ENCODE measurements at regions not wholly inside any gene's neighbourhood (a gene's known extent, or its start where the extent isn't known, plus 50 kb on each side); places are given as distances from the start of the nearest gene placed in this dataset.

DNA sequence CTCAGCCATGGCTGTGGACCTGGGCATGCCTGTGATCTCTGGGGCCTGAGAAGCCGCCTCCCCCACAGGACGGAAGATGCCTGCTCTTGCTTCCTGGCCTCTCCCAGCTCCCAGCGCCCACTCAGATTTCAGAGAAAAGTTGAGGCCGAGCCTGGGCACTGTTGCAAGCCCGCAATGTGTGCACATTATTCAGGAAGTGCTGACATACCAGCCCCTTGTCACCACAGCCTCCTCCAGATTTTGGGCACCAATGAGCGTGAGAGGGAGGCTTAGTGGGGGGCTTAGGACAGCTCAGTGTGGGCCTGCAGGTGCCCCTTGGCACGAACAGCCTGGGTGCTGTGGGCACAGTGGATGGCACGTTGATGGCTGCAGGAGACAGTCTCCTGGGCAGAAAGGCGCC is 1400.9 kb upstream of the ALCAM start:
- no peak for DNase-seq
- Mint-ChIP-seq H3K27ac (no peak overlapping the region), H3K36me3 (no peaks in the 10 kb centered on the region), H3K4me1 (no peaks in the 10 kb centered on the region), H3K27me3 (no peaks in the 10 kb centered on the region), H3K9me3 (peaks cover 0 to 10% (median 0%) of the 10 kb centered on the region in 9 donors), H3K4me3 (no peak overlapping the region)
- POLR2A ChIA-PET = no interaction called here
- ATAC-seq = no peak

DNA sequence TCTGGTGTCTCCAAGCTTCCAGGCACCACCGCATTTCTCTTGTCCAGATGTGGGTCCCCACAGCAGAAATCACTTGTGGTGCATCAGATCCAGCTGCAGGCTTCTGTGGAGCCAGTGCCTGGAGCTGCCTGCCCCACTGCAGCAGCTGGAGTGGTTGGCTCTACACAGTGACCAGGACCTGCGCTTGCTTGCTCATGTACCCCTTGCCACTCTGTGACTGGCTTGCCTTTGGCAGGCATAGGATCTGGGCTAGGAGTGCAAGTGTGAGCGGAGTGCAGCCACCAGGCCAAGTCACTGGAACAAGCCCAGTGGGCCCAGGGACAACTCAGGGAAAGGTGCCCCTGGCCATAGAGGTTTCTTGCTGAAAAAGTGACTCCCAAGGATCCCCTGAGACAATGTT is 1400.0 kb upstream of the ALCAM start:
- H3K27ac Mint-ChIP-seq = no peak overlapping the region
- no peak for DNase-seq

DNA sequence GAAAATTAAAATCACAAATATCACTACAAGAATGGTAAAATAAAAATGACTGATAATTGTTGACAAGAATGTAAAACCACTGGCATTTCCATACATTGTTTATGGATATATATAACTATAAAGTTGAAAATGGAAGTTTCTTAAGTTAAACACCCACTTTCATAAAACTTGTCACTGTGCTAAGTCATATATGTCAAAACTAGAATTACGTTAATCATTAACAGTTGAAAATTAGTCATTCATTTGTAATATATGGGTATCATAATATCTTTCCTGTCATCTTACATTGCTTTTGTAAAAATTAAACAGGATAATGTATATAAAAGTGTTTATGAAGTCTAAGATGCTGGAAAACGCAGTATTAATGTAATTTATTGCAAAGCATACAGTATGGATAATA is 1398.6 kb upstream of the ALCAM start:
- Mint-ChIP-seq H3K27ac (no peak overlapping the region), H3K27me3 (no peaks in the 10 kb centered on the region), H3K36me3 (no peaks in the 10 kb centered on the region), H3K4me1 (no peaks in the 10 kb centered on the region), H3K4me3 (no peak overlapping the region), H3K9me3 (peaks cover 0 to 12% (median 0%) of the 10 kb centered on the region in 9 donors)
- ATAC-seq (no peak), DNase-seq (no peak)
- POLR2A ChIA-PET = no interaction called here

More for the DNA sequence above, 1400.0 kb upstream of the ALCAM start:
- Mint-ChIP-seq H3K36me3 (no peaks in the 10 kb centered on the region), H3K27me3 (no peaks in the 10 kb centered on the region), H3K9me3 (peaks cover 0 to 10% (median 0%) of the 10 kb centered on the region in 9 donors), H3K4me1 (no peaks in the 10 kb centered on the region), H3K4me3 (no peak overlapping the region)
- POLR2A ChIA-PET = no interaction called here
- ATAC-seq = no peak

DNA sequence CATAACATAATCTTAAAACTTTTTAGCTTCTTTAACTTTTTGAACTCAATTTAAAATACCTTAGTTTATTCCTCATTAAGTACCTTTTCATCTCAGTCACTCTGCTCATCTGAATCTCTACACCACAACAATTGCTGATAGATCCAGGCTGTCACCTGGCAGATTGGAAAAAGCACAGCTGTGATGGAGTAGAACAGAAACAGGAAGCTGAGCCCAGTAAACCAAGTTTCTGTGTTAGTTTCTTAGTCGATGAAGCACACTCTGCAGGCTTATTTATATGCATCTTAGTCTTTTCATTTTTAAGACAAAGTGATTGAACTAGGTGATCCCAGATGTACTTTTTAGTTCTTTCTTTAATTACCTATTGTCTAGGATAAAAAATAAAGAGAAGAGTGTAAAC is 1398.0 kb upstream of the ALCAM start:
- Mint-ChIP-seq H3K4me3 (no peak overlapping the region), H3K27ac (no peak overlapping the region), H3K36me3 (no peaks in the 10 kb centered on the region), H3K27me3 (no peaks in the 10 kb centered on the region), H3K9me3 (peaks cover 0 to 12% (median 0%) of the 10 kb centered on the region in 9 donors), H3K4me1 (no peaks in the 10 kb centered on the region)
- ATAC-seq (no peak), DNase-seq (no peak)
- POLR2A ChIA-PET = no interaction called here

DNA sequence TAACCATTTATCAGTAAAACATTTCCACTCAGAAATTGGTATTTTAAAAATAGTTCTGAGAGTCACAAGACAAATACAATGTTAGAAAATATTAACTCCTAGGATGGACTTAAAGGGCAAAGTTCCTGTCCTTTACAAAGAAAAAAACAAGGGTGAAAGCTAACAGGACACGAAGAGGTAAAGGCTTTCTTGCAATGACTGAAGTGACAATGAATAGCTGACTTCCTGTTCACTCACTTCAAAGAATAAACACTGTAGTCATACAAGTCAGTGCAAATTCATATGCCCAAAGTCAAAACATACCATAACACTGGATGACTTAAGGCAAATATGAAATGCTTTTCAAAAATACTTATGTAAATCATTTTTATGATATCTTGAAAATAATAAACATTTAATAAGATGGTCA is 1389.8 kb upstream of the ALCAM start:
- ATAC-seq (no peak), DNase-seq (no peak)
- Mint-ChIP-seq H3K4me3 (no peak overlapping the region), H3K27ac (no peak overlapping the region), H3K4me1 (no peaks in the 10 kb centered on the region), H3K9me3 (peaks cover 0 to 8% (median 3%) of the 10 kb centered on the region in 9 donors), H3K36me3 (no peaks in the 10 kb centered on the region), H3K27me3 (no peaks in the 10 kb centered on the region)
- POLR2A ChIA-PET = no interaction called here

DNA sequence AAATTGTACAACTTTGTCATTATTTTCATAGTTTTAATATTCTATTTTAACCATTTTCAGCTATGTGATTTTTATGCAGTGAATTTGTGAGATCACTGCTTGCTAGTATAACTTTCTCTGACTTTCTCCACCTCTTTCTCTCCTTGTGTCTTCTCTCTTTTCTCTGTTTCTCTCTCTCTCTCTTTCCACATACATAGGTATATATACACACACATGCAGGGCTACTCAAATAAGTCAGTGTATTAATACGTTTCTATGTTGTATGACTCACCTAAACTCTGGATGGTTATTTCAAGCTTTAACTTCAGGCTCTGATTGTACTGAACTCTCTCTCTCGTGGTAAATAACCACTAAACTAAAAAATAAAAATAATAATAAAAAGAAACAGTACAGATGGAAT is 1389.3 kb upstream of the ALCAM start:
- H3K9me3 Mint-ChIP-seq = peaks cover 0 to 8% (median 2%) of the 10 kb centered on the region in 9 donors
- H3K4me3 Mint-ChIP-seq = no peak overlapping the region
- no peak for DNase-seq
- no peaks in the 10 kb centered on the region for H3K27me3 Mint-ChIP-seq
- H3K36me3 Mint-ChIP-seq = no peaks in the 10 kb centered on the region
- H3K4me1 Mint-ChIP-seq = no peaks in the 10 kb centered on the region
- POLR2A ChIA-PET = interaction anchor here (0.5 kb wide), 1 partner anchor 22 kb away, joined by 4 read pairs; no protein-coding TSS in a partner anchor
- ATAC-seq = no peak
- H3K27ac Mint-ChIP-seq = no peak overlapping the region

DNA sequence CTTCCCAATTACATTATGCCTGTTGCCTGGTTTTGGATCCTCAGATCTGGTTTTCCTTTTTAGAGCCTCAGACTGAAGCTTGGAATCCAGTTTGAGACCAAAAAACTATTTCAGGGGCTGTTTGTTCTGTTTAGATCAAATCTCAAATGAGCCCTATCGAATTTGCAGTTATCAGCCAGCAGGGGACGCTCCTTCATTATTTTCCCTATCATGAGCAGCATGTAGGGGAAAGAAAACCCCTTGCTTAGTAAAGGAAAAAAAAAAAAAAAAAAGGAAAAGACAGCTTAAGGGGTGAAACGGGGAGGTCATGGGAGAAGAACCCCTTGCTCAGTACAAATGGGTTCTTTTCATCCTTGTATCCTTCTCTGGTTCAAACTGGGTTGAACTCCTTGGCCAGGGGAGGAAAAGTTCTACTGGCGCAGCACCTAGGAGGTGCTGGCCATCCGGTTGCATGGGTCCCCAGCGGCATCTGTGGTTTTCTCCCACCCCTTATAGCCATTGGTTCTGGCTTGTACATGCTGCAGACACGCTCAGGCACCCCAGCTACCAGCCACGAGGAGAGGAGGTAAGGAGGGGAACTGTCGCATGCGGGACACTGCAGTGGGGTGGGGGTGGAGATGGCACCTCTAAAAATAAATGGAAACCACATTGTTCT is 1375.1 kb upstream of the ALCAM start:
- no peak for ATAC-seq

DNA sequence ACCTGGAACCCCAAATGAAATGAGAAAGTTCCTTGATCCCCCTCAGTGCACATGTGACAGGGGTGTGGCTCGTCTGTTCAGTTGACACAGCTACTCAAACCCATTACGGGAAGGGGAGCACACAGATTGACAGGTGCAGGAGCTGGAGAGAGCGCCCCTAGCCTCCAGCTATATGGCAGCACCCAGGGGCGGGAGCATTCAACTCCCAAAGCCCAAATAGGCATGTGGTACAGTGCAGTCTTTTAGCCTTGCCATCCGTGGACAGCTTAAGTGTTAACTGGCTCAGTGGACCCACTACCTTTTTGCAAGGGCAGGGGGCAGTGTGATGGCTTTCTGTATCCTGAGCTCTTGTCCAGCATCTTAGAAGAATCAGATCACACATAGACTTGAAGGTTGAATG is 1374.2 kb upstream of the ALCAM start:
- no peak for DNase-seq
- H3K4me3 Mint-ChIP-seq = no peak overlapping the region
- H3K36me3 Mint-ChIP-seq = no peaks in the 10 kb centered on the region
- no peak overlapping the region for H3K27ac Mint-ChIP-seq
- POLR2A ChIA-PET = no interaction called here
- no peaks in the 10 kb centered on the region for H3K4me1 Mint-ChIP-seq
- no peaks in the 10 kb centered on the region for H3K27me3 Mint-ChIP-seq
- no peak for ATAC-seq
- peaks cover 0 to 8% (median 0%) of the 10 kb centered on the region in 9 donors for H3K9me3 Mint-ChIP-seq

More for the DNA sequence above, 1375.1 kb upstream of the ALCAM start:
- POLR2A ChIA-PET = no interaction called here
- Mint-ChIP-seq H3K4me3 (no peak overlapping the region), H3K36me3 (no peaks in the 10 kb centered on the region), H3K4me1 (no peaks in the 10 kb centered on the region), H3K27ac (no peak overlapping the region), H3K9me3 (peaks cover 0 to 8% (median 0%) of the 10 kb centered on the region in 9 donors), H3K27me3 (no peaks in the 10 kb centered on the region)
- DNase-seq = no peak

DNA sequence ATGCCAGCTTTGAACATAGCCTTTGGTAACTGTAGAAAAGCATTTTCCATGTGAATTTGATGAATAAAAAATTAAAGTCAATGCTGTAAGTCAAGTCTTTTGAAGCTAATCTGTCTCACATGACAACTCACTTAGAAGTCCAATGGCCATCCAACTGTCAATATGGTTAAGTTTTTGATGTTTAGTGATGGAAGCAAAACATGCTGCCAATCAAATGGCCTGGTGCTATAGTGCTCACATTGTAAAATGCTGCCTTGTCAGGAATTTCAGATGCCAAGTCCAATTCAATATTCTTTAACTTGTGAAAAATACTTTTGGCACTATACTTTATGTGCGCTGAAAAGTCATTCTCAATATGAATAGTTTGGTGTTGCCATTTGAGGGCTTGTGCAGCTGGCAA is 1361.8 kb upstream of the ALCAM start:
- Mint-ChIP-seq H3K4me3 (no peak overlapping the region), H3K27ac (no peak overlapping the region), H3K9me3 (peaks cover 0 to 3% (median 0%) of the 10 kb centered on the region in 9 donors), H3K27me3 (no peaks in the 10 kb centered on the region), H3K4me1 (no peaks in the 10 kb centered on the region), H3K36me3 (no peaks in the 10 kb centered on the region)
- DNase-seq (no peak), ATAC-seq (no peak)
- POLR2A ChIA-PET = no interaction called here

DNA sequence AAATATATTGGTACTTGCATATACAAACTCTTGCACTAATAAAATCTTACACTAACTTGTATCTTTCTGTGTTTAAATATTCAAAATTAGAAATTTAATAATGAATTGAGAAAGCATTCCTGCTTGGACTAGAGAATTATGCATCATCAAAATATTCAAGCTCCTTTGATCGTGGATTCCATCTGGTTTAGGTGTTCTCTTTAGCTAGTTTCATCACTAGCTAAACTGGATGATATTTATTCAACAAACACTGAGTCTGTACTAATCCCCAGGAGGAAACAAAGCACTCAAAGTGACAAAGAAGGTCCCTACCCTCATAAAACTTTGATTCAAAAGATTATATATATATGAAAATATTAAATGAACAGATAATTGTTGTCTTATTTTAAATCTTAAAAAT is 1360.9 kb upstream of the ALCAM start:
- ATAC-seq (no peak), DNase-seq (no peak)
- H3K27me3 Mint-ChIP-seq = no peaks in the 10 kb centered on the region
- POLR2A ChIA-PET = no interaction called here
- H3K4me3 Mint-ChIP-seq = no peak overlapping the region
- peaks cover 0 to 3% (median 0%) of the 10 kb centered on the region in 9 donors for H3K9me3 Mint-ChIP-seq
- no peak overlapping the region for H3K27ac Mint-ChIP-seq
- no peaks in the 10 kb centered on the region for H3K36me3 Mint-ChIP-seq
- no peaks in the 10 kb centered on the region for H3K4me1 Mint-ChIP-seq

DNA sequence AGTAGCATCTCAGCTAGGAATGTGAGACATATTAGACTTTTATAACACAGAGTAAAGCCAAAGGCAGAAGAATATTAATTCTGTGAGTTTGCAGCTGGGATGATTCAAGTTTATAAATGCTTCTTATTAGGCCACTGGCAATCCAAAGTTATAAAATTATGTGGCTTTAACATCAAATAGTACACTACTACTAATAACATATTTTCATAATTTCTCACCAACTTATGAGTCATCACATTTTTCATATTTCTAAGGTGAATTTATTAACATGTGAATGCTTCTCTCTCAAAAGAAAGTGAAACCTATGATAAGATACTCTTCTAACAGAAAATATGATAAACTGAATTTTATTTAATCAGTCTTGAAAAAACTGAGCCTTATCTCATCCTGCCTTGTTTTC is 1348.2 kb upstream of the ALCAM start:
- Mint-ChIP-seq H3K4me1 (no peaks in the 10 kb centered on the region), H3K27ac (no peak overlapping the region), H3K4me3 (no peak overlapping the region), H3K27me3 (no peaks in the 10 kb centered on the region), H3K36me3 (no peaks in the 10 kb centered on the region), H3K9me3 (peaks cover 3 to 51% (median 14%) of the 10 kb centered on the region in 9 donors)
- no peak for DNase-seq
- no peak for ATAC-seq
- POLR2A ChIA-PET = no interaction called here

DNA sequence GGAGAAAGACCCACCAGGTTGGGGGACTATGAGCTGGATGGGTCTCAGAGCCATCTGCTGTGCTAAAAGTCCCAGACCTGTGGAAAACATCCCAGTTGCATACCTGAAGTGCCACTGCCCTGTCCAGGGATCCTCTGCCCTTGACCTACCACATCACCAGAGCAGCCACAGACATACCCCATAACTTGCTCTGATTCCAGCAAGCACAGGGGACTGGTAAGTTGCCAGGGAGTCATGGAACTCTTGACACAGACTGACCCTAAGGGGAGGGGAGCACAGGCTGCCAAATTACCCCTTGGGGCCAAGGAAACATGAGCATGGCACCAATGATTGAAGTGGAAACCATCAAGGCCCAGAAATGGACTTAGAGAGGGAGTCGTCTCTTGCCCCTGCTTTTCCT is 1335.1 kb upstream of the ALCAM start:
- no peaks in the 10 kb centered on the region for H3K27me3 Mint-ChIP-seq
- no peak overlapping the region for H3K27ac Mint-ChIP-seq
- no peaks in the 10 kb centered on the region for H3K4me1 Mint-ChIP-seq
- POLR2A ChIA-PET = no interaction called here
- H3K9me3 Mint-ChIP-seq = peaks cover 0 to 30% (median 6%) of the 10 kb centered on the region in 9 donors
- DNase-seq = no peak
- no peak for ATAC-seq
- no peak overlapping the region for H3K4me3 Mint-ChIP-seq
- no peaks in the 10 kb centered on the region for H3K36me3 Mint-ChIP-seq

DNA sequence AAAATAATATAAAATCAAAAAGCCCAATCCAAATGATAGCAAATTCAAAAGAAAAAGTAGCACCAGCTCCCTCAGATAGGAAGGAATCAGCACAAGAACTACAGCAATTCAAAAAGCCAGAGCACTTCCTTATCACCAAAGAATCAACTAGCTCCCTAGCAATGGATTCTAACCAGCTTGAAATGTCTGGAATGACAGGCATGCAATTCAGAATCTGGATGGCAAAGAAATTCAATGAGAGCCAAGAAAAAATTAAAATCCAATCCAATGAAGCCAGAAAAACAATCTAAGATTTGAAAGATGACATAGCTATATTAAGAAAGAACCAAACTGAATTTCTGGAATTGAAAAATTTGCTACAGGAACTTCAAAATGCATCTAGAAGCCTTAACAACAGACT is 1334.4 kb upstream of the ALCAM start:
- H3K27ac Mint-ChIP-seq = no peak overlapping the region
- H3K27me3 Mint-ChIP-seq = no peaks in the 10 kb centered on the region
- POLR2A ChIA-PET = no interaction called here
- H3K36me3 Mint-ChIP-seq = no peaks in the 10 kb centered on the region
- H3K4me1 Mint-ChIP-seq = no peaks in the 10 kb centered on the region
- H3K9me3 Mint-ChIP-seq = peaks cover 0 to 30% (median 6%) of the 10 kb centered on the region in 9 donors
- DNase-seq (no peak), ATAC-seq (no peak)
- H3K4me3 Mint-ChIP-seq = no peak overlapping the region

DNA sequence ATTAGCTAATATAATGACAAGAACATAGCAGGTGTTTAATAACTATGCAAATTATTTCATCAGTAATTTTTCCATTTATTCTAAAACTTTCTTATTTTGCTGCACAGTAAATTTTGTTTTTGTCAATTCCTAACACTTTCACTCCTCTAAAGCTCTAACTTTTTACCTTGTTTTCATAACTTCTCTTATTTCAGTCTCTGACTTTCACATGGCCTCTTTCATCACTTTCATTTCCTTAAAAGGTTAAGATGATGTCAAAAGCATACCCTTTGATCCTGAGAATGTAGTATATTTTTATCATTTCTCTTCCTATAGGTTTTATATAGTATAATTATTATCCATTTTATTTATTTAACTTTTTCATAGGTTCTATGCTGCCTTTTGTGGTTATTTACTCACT is 1325.8 kb upstream of the ALCAM start:
- H3K4me1 Mint-ChIP-seq = no peaks in the 10 kb centered on the region
- peaks cover 0 to 14% (median 10%) of the 10 kb centered on the region in 9 donors for H3K9me3 Mint-ChIP-seq
- ATAC-seq (no peak), DNase-seq (no peak)
- H3K36me3 Mint-ChIP-seq = no peaks in the 10 kb centered on the region
- POLR2A ChIA-PET = no interaction called here
- no peak overlapping the region for H3K27ac Mint-ChIP-seq
- H3K27me3 Mint-ChIP-seq = no peaks in the 10 kb centered on the region
- no peak overlapping the region for H3K4me3 Mint-ChIP-seq
